GM21737 (cell line): ENCODE measurements at regions not wholly inside any gene's neighbourhood (a gene's known extent, or its start where the extent isn't known, plus 50 kb on each side); places are given as distances from the start of the nearest gene placed in this dataset.

Experiments
- ATAC-seq: cut with Tn5 transposase; IDR thresholded peaks from one replicate; pipeline ENCODE4 v1.9.1; 2021; ENCODE audit warnings: mild to moderate bottlenecking, moderate library complexity; ENCODE audit not compliant: unreplicated experiment

- ATAC-seq = no peak
Measured at GRCh38 chr6:101286146-101286545, 107.4 kb upstream of the GRIK2 start.

- ATAC-seq = no peak
Measured at GRCh38 chr6:101290346-101290745, 103.2 kb upstream of the GRIK2 start.

- ATAC-seq = no peak
Measured at GRCh38 chr6:101294051-101294638, 99.4 kb upstream of the GRIK2 start.

GRCh38 chr6:101294676-101295075, 98.8 kb upstream of the GRIK2 start:
- no peak for ATAC-seq

- no peak for ATAC-seq
Measured at GRCh38 chr6:101296169-101296960, 97.1 kb upstream of the GRIK2 start.

GRCh38 chr6:101302593-101302992, 90.9 kb upstream of the GRIK2 start:
- no peak for ATAC-seq

- no peak for ATAC-seq
Measured at GRCh38 chr6:101303495-101303894, 90.0 kb upstream of the GRIK2 start.

GRCh38 chr6:101312652-101313051, 80.9 kb upstream of the GRIK2 start:
- ATAC-seq = no peak

GRCh38 chr6:101322921-101323320, 70.6 kb upstream of the GRIK2 start:
- ATAC-seq = no peak

GRCh38 chr6:101326411-101326810, 67.1 kb upstream of the GRIK2 start:
- no peak for ATAC-seq

- no peak for ATAC-seq
Measured at GRCh38 chr6:101341926-101342325, 51.6 kb upstream of the GRIK2 start.
